Keratinocyte (primary cell): ENCODE measurements at regions not wholly inside any gene's neighbourhood (a gene's known extent, or its start where the extent isn't known, plus 50 kb on each side); places are given as distances from the start of the nearest gene placed in this dataset.

Source experiments
- EZH2 ChIP-seq: IDR thresholded peaks from one replicate; pipeline ENCODE4 v1.6.1; 2012; ENCODE audit warnings: inconsistent platforms, mild to moderate bottlenecking, low read length, moderate library complexity
- TF ChIP-seq, protein P1 (sequence below), 3 experiments: IDR thresholded peaks in 1 of 3; conservative IDR thresholded peaks in 1 of 3; optimal IDR thresholded peaks in 1 of 3; 2 replicates in 2 of 3; 3 replicates in 1 of 3; pipeline versions ENCODE3 to v1.5.1; 2011; ENCODE audit warnings: low read length in 3 of 3, mild to moderate bottlenecking in 3 of 3, moderate library complexity in 2 of 3, control low read depth in 1 of 3, inconsistent platforms in 1 of 3; ENCODE audit not compliant: insufficient read depth in 2 of 3; ENCODE audit errors: extremely low read depth in 1 of 3

DNA sequence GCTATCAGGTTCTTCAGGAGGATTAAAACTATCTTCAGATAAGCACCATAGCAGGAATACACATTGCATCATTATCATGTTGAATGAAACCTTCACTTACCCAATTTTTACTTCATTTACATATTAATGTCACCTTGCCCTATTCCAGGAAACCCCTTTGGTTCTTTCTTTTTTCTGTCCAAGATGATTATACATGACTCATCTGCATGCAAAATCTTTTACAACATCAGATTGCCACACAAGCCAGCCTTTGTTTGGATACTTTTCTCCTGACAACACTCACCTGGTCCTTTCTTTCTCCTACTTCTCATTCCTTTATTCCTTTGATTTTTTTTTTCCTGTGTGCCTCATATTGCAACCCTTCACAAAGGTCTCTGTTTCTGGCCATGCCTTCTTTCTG is 200.5 kb upstream of the POU3F2 start:
- TF ChIP-seq, protein P1, sequence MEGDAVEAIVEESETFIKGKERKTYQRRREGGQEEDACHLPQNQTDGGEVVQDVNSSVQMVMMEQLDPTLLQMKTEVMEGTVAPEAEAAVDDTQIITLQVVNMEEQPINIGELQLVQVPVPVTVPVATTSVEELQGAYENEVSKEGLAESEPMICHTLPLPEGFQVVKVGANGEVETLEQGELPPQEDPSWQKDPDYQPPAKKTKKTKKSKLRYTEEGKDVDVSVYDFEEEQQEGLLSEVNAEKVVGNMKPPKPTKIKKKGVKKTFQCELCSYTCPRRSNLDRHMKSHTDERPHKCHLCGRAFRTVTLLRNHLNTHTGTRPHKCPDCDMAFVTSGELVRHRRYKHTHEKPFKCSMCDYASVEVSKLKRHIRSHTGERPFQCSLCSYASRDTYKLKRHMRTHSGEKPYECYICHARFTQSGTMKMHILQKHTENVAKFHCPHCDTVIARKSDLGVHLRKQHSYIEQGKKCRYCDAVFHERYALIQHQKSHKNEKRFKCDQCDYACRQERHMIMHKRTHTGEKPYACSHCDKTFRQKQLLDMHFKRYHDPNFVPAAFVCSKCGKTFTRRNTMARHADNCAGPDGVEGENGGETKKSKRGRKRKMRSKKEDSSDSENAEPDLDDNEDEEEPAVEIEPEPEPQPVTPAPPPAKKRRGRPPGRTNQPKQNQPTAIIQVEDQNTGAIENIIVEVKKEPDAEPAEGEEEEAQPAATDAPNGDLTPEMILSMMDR (optimal IDR thresholded peaks at IDR 0.05 in 1 of 3, IDR thresholded peaks at IDR 0.05 in 1 of 3, conservative IDR thresholded peaks at IDR 0.05 in 1 of 3; ENCODE audit: extremely low read depth in 1 of 3, insufficient read depth in 2 of 3, low read length in 3 of 3) = no peak
- no peak for TF ChIP-seq EZH2
